ENCODE measurements at regions not wholly inside any gene's neighbourhood (a gene's known extent, or its start where the extent isn't known, plus 50 kb on each side); places are given as distances from the start of the nearest gene placed in this dataset.

- TF ChIP-seq EZH2 (IDR thresholded peaks at IDR 0.05; ENCODE audit: borderline replicate concordance, low read depth, low read length, poor library complexity, severe bottlenecking): no peak
- no peak for TF ChIP-seq CTCF (conservative IDR thresholded peaks at IDR 0.05; ENCODE audit: low read depth, low read length)
Measured at GRCh38 chr2:221997683-221998082, 301.1 kb downstream of the PAX3 start.
